IPS-18a (cell line): ENCODE measurements at regions not wholly inside any gene's neighbourhood (a gene's known extent, or its start where the extent isn't known, plus 50 kb on each side); places are given as distances from the start of the nearest gene placed in this dataset.
"Not testable (repeated sequence)": the region's sequence is repeated elsewhere in the genome, so short reads cannot be mapped to it uniquely, and the experiment has no call there.

ENCODE experiments used
- H3K27ac ChIP-seq: one replicate; pipeline ENCODE4 v1.5.1; 2013; ENCODE audit warnings: low read length
- H3K27me3 ChIP-seq: one replicate; pipeline ENCODE4 v1.6.1; 2013; ENCODE audit warnings: mild to moderate bottlenecking, low read length; ENCODE audit not compliant: control insufficient read depth, insufficient read depth
- H3K36me3 ChIP-seq: one replicate; pipeline ENCODE4 v1.6.1; 2013; ENCODE audit warnings: low read depth, low read length; ENCODE audit not compliant: control insufficient read depth
- H3K4me1 ChIP-seq: one replicate; pipeline ENCODE4 v1.6.1; 2013; ENCODE audit warnings: low read depth, low read length; ENCODE audit not compliant: control insufficient read depth
- H3K4me3 ChIP-seq: one replicate; pipeline ENCODE4 v1.5.1; 2013; ENCODE audit warnings: low read length
- H3K9ac ChIP-seq: one replicate; pipeline ENCODE4 v1.6.1; 2013; ENCODE audit warnings: mild to moderate bottlenecking, low read length, moderate library complexity
- H3K9me3 ChIP-seq: one replicate; pipeline ENCODE4 v1.6.1; 2013; ENCODE audit warnings: low read depth, low read length; ENCODE audit not compliant: control insufficient read depth

GRCh38 chr12:32983332-32983731, 86.8 kb upstream of the PKP2 start:
- H3K4me1 ChIP-seq: peaks cover 7% of the 10 kb centered on the region
- H3K9ac ChIP-seq: no peak overlapping the region
- H3K4me3 ChIP-seq: no peak overlapping the region
- no peaks in the 10 kb centered on the region for H3K36me3 ChIP-seq
- no peaks in the 10 kb centered on the region for H3K9me3 ChIP-seq
- H3K27me3 ChIP-seq: no peaks in the 10 kb centered on the region
- H3K27ac ChIP-seq: no peak overlapping the region

GRCh38 chr12:32981139-32981538, 84.6 kb upstream of the PKP2 start:
- Histone ChIP-seq H3K4me3 (no peak overlapping the region), H3K4me1 (peaks cover 11% of the 10 kb centered on the region), H3K27me3 (no peaks in the 10 kb centered on the region), H3K9me3 (no peaks in the 10 kb centered on the region), H3K36me3 (no peaks in the 10 kb centered on the region), H3K9ac (no peak overlapping the region), H3K27ac (no peak overlapping the region)

GRCh38 chr12:32975122-32975521, 78.5 kb upstream of the PKP2 start:
- Histone ChIP-seq H3K36me3 (no peaks in the 10 kb centered on the region), H3K4me3 (no peak overlapping the region), H3K4me1 (peaks cover 4% of the 10 kb centered on the region), H3K9me3 (no peaks in the 10 kb centered on the region), H3K27me3 (no peaks in the 10 kb centered on the region), H3K9ac (no peak overlapping the region), H3K27ac (no peak overlapping the region)

- no peak overlapping the region for H3K9ac ChIP-seq
- H3K4me1 ChIP-seq: no peaks in the 10 kb centered on the region
These were observed 74.0 kb upstream of the PKP2 start for GRCh38 chr12:32970465-32971110.

GRCh38 chr12:32964981-32965585, 68.5 kb upstream of the PKP2 start:
- H3K9me3 ChIP-seq: no peaks in the 10 kb centered on the region
- no peak overlapping the region for H3K4me3 ChIP-seq
- H3K9ac ChIP-seq: no peak overlapping the region
- H3K27ac ChIP-seq: no peak overlapping the region
- H3K27me3 ChIP-seq: no peaks in the 10 kb centered on the region
- H3K4me1 ChIP-seq: no peaks in the 10 kb centered on the region
- no peaks in the 10 kb centered on the region for H3K36me3 ChIP-seq

More at GRCh38 chr12:32970465-32971110, 74.0 kb upstream of the PKP2 start:
- H3K4me3 ChIP-seq: no peak overlapping the region
- no peaks in the 10 kb centered on the region for H3K9me3 ChIP-seq
- no peaks in the 10 kb centered on the region for H3K36me3 ChIP-seq
- no peaks in the 10 kb centered on the region for H3K27me3 ChIP-seq
- H3K27ac ChIP-seq: no peak overlapping the region

GRCh38 chr12:32956418-32956817, 59.8 kb upstream of the PKP2 start:
- not testable (repeated sequence) for H3K9ac ChIP-seq, H3K27ac ChIP-seq, H3K9me3 ChIP-seq, H3K4me1 ChIP-seq, H3K27me3 ChIP-seq, H3K36me3 ChIP-seq, H3K4me3 ChIP-seq

- Histone ChIP-seq H3K27me3 (no peaks in the 10 kb centered on the region), H3K36me3 (no peaks in the 10 kb centered on the region), H3K27ac (no peak overlapping the region), H3K9me3 (peaks cover 6% of the 10 kb centered on the region), H3K4me3 (no peak overlapping the region), H3K9ac (no peak overlapping the region), H3K4me1 (no peaks in the 10 kb centered on the region)
These were observed 56.1 kb upstream of the PKP2 start for GRCh38 chr12:32952681-32953080.

GRCh38 chr12:32949815-32950214, 53.2 kb upstream of the PKP2 start:
- H3K27ac ChIP-seq: no peak overlapping the region
- no peaks in the 10 kb centered on the region for H3K9me3 ChIP-seq
- no peaks in the 10 kb centered on the region for H3K27me3 ChIP-seq
- no peak overlapping the region for H3K4me3 ChIP-seq
- no peaks in the 10 kb centered on the region for H3K4me1 ChIP-seq
- H3K9ac ChIP-seq: no peak overlapping the region
- no peaks in the 10 kb centered on the region for H3K36me3 ChIP-seq

GRCh38 chr12:32947206-32948067, 50.9 kb upstream of the PKP2 start:
- no peaks in the 10 kb centered on the region for H3K9me3 ChIP-seq
- no peaks in the 10 kb centered on the region for H3K27me3 ChIP-seq
- H3K4me1 ChIP-seq: no peaks in the 10 kb centered on the region
- no peak overlapping the region for H3K27ac ChIP-seq
- no peaks in the 10 kb centered on the region for H3K36me3 ChIP-seq
- no peak overlapping the region for H3K4me3 ChIP-seq
- no peak overlapping the region for H3K9ac ChIP-seq

GRCh38 chr12:32946504-32947131, 50.0 kb upstream of the PKP2 start:
- no peak overlapping the region for H3K4me3 ChIP-seq
- no peak overlapping the region for H3K27ac ChIP-seq
- no peaks in the 10 kb centered on the region for H3K4me1 ChIP-seq
- no peaks in the 10 kb centered on the region for H3K36me3 ChIP-seq
- H3K9me3 ChIP-seq: no peaks in the 10 kb centered on the region
- no peak overlapping the region for H3K9ac ChIP-seq
- H3K27me3 ChIP-seq: no peaks in the 10 kb centered on the region
